ENCODE measurements at regions not wholly inside any gene's neighbourhood (a gene's known extent, or its start where the extent isn't known, plus 50 kb on each side); places are given as distances from the start of the nearest gene placed in this dataset.

DNA sequence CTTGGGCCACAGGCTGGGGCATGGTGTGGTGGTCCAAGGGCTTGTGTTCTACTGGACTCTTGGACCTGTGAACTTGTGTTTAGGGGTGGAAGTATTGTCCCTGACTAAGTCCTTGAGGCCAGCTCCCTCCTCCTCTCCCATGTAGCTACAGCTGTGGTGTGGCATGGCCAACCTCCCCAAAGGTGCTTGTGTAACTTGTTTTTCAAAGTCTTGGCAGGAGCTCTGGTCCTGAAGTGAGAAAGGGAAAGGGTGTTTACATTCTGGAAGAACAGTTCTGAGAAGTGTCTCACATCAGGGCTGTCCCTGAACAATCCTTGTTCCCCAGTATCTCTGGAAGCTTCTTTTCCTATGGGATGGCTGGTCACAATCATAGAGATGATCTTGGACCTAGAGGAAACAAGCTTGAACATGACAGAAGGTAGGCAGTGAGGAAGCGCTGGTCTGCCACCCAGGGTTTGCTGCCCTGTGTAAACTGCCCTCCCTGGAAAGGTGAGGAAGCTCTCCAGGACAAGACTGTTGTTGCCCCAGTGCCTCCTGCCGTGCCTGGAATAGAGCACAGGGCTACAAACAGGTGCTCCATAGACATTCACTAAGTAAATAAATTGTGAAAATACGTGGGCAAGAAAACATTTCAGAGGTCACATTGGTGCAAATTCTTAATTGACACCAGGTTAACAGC, 64.6 kb upstream of the KLF9 start:
- no peak overlapping the region for H3K4me3 ChIP-seq (ENCODE audit: low read depth, low read length)
- peak; percentile 64 for DNase-seq (ENCODE audit: low read depth)
- TF ChIP-seq, protein P1, sequence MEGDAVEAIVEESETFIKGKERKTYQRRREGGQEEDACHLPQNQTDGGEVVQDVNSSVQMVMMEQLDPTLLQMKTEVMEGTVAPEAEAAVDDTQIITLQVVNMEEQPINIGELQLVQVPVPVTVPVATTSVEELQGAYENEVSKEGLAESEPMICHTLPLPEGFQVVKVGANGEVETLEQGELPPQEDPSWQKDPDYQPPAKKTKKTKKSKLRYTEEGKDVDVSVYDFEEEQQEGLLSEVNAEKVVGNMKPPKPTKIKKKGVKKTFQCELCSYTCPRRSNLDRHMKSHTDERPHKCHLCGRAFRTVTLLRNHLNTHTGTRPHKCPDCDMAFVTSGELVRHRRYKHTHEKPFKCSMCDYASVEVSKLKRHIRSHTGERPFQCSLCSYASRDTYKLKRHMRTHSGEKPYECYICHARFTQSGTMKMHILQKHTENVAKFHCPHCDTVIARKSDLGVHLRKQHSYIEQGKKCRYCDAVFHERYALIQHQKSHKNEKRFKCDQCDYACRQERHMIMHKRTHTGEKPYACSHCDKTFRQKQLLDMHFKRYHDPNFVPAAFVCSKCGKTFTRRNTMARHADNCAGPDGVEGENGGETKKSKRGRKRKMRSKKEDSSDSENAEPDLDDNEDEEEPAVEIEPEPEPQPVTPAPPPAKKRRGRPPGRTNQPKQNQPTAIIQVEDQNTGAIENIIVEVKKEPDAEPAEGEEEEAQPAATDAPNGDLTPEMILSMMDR (IDR thresholded peaks at IDR 0.05; ENCODE audit: insufficient read depth, low read length) = no peak

DNA sequence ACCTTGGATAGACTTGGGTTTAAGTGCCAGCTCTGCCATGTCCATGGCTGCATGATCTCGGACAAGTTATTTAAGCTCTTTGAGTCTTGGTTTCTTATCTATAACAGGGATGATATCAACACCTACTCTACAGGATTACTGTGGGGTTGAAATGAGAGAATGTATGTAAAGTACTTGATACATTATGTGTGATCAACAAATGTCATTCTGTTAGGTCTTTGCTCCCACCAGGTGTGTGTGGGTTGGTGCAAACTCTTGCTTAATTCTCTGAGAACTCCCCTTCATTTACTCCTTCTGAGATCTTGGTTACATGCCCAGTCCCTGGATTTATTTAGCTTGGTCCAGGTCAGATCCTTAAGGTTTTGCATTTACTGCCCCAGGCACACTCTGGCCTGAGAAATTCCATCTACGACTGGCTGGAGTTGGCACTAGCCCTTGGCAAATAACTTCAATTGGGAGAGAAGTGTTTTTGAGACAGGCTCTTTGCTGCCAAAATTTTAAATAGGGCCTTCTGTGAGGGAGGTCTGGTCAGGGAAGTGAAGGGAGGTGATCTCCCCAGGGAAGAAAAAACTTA, 63.5 kb upstream of the KLF9 start:
- peak; percentile 31 for DNase-seq (ENCODE audit: low read depth)
- H3K4me3 ChIP-seq (ENCODE audit: low read depth, low read length) = no peak overlapping the region
- TF ChIP-seq, protein P1 (IDR thresholded peaks at IDR 0.05; ENCODE audit: insufficient read depth, low read length) = no peak

DNA sequence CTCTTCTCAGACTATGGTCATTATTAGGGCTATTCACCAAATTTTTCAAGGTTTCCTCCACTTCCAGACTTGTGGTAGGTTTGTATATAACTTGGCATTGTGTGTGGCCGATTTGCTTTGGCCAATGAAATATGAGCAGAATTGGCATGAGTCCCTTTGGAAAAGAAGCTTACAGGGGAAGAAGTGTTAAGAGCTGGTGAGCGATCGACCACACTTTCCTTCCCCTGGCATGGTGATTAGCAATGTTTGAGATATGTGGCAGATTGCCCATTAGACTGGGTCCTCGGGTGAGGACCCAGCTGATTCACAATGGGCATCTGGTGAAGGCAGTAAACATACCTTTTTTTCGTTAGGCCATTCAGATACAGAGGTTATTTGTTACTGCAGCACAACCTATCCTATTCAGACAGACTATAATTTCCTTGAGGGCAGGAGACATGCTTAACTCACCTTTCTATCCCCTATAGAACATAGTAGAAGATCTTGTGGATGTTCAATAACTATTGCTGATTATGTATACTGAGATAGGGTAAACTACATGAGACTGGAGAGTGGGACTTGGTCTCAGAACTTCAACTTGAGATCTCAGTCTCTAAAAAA, 62.8 kb upstream of the KLF9 start:
- no peak overlapping the region for H3K4me3 ChIP-seq (ENCODE audit: low read depth, low read length)
- TF ChIP-seq, protein P1 (IDR thresholded peaks at IDR 0.05; ENCODE audit: insufficient read depth, low read length) = no peak
- DNase-seq (ENCODE audit: low read depth) = no peak

DNA sequence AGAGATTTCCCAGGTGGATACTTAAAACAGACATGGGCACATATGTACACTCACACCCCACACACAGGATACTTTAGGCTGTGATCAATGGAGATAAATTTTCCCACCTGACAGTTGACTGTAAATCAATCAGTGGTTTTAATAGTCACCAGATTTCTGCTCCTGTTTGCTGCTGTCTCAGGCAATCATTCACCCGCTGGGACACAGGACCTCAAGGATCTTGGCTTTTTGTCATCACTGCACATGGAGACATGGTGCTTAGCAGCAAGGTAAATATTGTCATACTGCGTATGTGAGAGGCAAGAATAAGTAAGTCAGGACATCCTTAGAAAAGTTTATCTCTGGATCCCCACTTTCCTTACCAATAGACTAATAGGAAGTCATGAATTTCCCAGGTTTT, 60.8 kb upstream of the KLF9 start:
- no peak overlapping the region for H3K4me3 ChIP-seq (ENCODE audit: low read depth, low read length)
- no peak for DNase-seq (ENCODE audit: low read depth)
- TF ChIP-seq, protein P1 (IDR thresholded peaks at IDR 0.05; ENCODE audit: insufficient read depth, low read length) = no peak

DNA sequence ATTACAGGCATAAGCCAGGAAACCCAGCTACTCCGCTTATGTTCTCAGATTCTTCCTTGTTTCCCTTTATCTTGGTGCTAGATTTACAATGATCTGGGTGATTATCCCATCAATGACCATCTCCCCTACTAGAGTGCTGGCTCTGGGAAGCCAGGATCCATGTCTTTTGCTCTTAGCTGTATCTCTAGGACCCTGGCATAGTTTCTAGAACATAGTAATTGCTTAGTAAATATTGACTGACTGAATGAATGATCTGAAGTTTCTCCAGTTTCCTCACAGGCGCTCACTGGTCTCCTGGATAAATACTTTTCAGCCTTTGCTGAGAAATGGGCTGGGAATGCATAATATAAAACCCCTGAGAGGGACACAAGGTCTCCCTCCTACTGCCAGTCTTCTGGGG, 60.0 kb upstream of the KLF9 start:
- H3K4me3 ChIP-seq (ENCODE audit: low read depth, low read length) = no peak overlapping the region
- DNase-seq (ENCODE audit: low read depth) = no peak
- TF ChIP-seq, protein P1 (IDR thresholded peaks at IDR 0.05; ENCODE audit: insufficient read depth, low read length) = no peak

DNA sequence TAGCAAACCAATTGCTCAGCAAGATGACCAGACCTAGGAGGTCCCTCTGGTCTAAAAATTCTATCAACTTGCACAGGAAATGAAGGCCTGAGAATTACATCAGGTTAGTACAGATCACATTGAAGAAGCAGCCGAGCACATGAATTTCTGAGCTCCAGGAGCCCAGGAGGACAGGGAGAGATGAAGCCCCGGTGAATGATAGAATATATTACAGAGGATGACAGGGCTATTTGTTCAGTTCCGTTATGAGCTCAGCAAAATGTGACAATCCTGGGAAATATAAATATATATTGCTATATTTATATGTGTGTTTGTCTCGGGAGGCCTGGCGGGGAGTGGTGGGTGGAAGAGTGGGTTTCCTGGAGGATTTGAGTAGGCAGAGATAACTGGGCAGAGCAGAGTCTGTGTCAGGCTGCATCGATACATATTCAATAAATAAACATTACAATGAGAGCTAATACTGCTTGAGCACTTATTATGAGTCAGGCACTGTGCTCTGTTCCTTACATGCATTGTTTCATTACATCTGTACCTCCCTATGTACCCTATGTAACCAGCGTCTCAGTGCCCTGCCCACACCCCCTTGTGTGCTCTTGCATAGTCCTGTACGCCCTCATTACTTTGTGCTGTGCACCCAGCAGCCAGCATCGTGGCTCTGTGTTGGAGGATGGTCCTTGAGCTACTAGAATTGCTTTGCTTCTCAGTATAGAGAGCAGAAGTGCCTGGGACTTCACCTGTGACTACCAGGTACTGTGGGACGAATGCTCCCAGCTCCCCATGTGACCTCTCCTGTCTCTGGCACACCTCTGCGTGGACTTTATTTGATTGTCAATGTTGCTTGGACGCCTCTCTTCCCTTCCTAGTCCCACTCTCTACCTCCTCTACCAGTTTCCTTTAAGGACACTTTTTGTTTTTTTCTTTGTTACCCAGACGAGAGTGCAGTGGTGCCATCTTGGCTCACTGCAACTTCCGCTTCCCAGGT, 58.1 kb upstream of the KLF9 start:
- DNase-seq (ENCODE audit: low read depth) = no peak
- TF ChIP-seq, protein P1 (IDR thresholded peaks at IDR 0.05; ENCODE audit: insufficient read depth, low read length) = no peak
- H3K4me3 ChIP-seq (ENCODE audit: low read depth, low read length) = no peak overlapping the region
